Pancreas (tissue), 10 donors: ENCODE measurements at regions not wholly inside any gene's neighbourhood (a gene's known extent, or its start where the extent isn't known, plus 50 kb on each side); places are given as distances from the start of the nearest gene placed in this dataset.

Source experiments
- ATAC-seq, 4 donors: fragments of 200-7000 bp; cut with Tn5 transposase; one replicate each; pipeline versions ENCODE4 v1.8.0 to v1.9.1; 2020; ENCODE audit warnings: mild to moderate bottlenecking in 4 of 4, moderate library complexity in 4 of 4
- DNase-seq, 6 donors: peaks; one replicate each; pipeline ENCODE4 v3.0.0-alpha.2; 2020
- FAIRE-seq: peaks from 2 replicates; lab custom pipeline; 2012; peaks lifted over from hg19 to GRCh38; lab: Jason Lieb, UNC
- H3K27ac ChIP-seq, 4 donors: fragments of 200-600 bp; sonication (generic); 1 replicate in 3 of 4; 2 replicates in 1 of 4; pipeline versions ENCODE4 v1.5.0 to v1.8.0; 2020
- H3K27me3 ChIP-seq, 4 donors: fragments of 200-600 bp; one replicate each; pipeline ENCODE4 v1.8.0; 2021
- H3K36me3 ChIP-seq, 3 donors: fragments of 200-600 bp; sonication (generic) in 1 of 3; one replicate each; pipeline versions ENCODE4 v1.5.0 to v1.8.0; 2020 to 2021
- H3K4me1 ChIP-seq, 3 donors: fragments of 200-600 bp; one replicate each; pipeline ENCODE4 v1.8.0; 2021
- H3K4me3 ChIP-seq, 4 donors: fragments of 200-600 bp; sonication (generic) in 2 of 4; one replicate each; pipeline versions ENCODE4 v1.5.0 to v1.8.0; 2020 to 2021
- H3K9me3 ChIP-seq, 4 donors: fragments of 200-600 bp; one replicate each; pipeline ENCODE4 v1.8.0; 2021
- CTCF ChIP-seq, 4 donors: fragments of 200-600 bp; sonication (generic) in 3 of 4; IDR thresholded peaks; one replicate each; pipeline versions ENCODE4 v1.5.0 to v1.8.0; 2021; ENCODE audit warnings: antibody characterized with exemption in 4 of 4
- WGBS, 2 donors: extraction: QIAGEN DNeasy Blood & Tissue Kit; methylation state at CpG; one replicate each; pipeline ENCODE4 v1.1.7; 2013; 5-methylcytosine and 5-hydroxymethylcytosine counted together
- intact Hi-C, 3 donors: fragments of 100-400 bp; cut with DNase I; formaldehyde crosslinking; loops; one replicate each; pipeline versions ENCODE4 v1.11.1 to v1.14.2; 2022
- donor health status: healthy with polysubstance abuse.
- donor health status: DM: no; HTN: no; CAD: no; lungs with moderate emphysema.
- donor health status: DM: no; HTN: no; CAD: no.
- donor health status: control.
- donor health status: control.
- donor health status: Bipolar disorder and iron deficiency.
- donor health status: DM: yes; HTN: yes; CAD: no.
- donor health status: DM: no; HTN: no; CAD: no.
- donor health status: DM: no; HTN: no; CAD: no.
- donor health status: DM: yes; HTN: yes; CAD: no.

DNA sequence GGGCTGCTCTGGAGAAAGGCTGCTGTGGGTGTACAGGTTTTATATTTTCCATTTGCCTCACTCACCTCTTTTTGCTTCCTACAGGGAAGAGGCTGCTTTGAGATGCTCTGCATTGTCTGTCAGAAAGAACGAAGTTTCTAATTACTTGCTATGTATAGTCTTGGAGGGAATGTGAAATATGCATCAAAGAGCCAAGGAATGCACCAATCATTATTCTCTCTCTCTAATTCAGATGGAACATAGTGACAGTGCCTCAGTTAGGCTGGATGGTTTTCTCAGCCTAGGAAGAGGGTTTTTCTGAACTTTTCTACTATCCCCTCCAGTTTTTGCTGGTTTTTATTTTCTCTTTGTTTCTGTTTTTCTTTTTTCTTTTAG, 106.8 kb upstream of the SLC4A4 start:
- intact Hi-C loops = no loop called here
- H3K36me3 ChIP-seq = no peaks in the 10 kb centered on the region
- no peak overlapping the region for H3K4me3 ChIP-seq
- ATAC-seq = no peak
- TF ChIP-seq CTCF (IDR thresholded peaks at IDR 0.05) = no peak
- no peak for FAIRE-seq
- H3K27ac ChIP-seq = peak overlapping the region in 1 of 4 donors; percentile 13
- H3K4me1 ChIP-seq = peaks cover 11 to 28% (median 24%) of the 10 kb centered on the region in 3 donors
- no peaks in the 10 kb centered on the region for H3K9me3 ChIP-seq
- no peak for DNase-seq
- H3K27me3 ChIP-seq = no peaks in the 10 kb centered on the region
- 69 to 75% methylated on average over 1 of the region's 1 CpG for WGBS, 2 donors

DNA sequence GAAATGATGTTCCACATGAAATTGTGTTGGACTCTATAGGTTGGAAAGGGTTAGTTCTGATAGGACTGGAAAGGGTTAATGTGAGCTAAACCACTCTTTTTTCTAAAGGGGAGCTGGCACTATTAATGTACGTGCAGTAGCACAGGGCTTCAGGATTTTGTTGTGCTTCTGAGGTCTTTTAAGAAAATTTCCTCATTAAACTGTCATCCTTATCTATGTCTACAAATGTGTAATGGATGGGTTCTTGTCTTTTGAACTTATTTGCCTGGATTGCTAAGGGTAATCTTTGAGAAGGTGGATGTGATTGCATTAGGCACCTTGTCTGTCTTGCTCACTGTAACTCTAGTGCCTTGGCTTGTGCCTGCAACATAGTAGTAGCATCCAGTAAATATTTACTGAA, 106.0 kb upstream of the SLC4A4 start:
- no peak for TF ChIP-seq CTCF (IDR thresholded peaks at IDR 0.05)
- Histone ChIP-seq H3K27me3 (no peaks in the 10 kb centered on the region), H3K4me1 (peaks cover 11 to 28% (median 24%) of the 10 kb centered on the region in 3 donors), H3K9me3 (no peaks in the 10 kb centered on the region), H3K27ac (peak overlapping the region in 2 of 4 donors; percentile 12 to 13), H3K4me3 (no peak overlapping the region), H3K36me3 (no peaks in the 10 kb centered on the region)
- ATAC-seq (no peak), FAIRE-seq (no peak), DNase-seq (no peak)
- WGBS, 2 donors = 47 to 53% methylated on average over 1 of the region's 1 CpG
- intact Hi-C loops = no loop called here

GRCh38 chr4:71235311-71236201, 103.3 kb upstream of the SLC4A4 start:
- no peaks in the 10 kb centered on the region for H3K9me3 ChIP-seq
- no peak for TF ChIP-seq CTCF (IDR thresholded peaks at IDR 0.05)
- peaks cover 6 to 17% (median 17%) of the 10 kb centered on the region in 3 donors for H3K4me1 ChIP-seq
- DNase-seq = no peak
- intact Hi-C loops = no loop called here
- H3K27me3 ChIP-seq = no peaks in the 10 kb centered on the region
- no peaks in the 10 kb centered on the region for H3K36me3 ChIP-seq
- no peak for ATAC-seq
- no peak overlapping the region for H3K4me3 ChIP-seq
- H3K27ac ChIP-seq = no peak overlapping the region
- FAIRE-seq = no peak
- WGBS, 2 donors = 49 to 52% methylated on average over 12 of the region's 12 CpGs

- Histone ChIP-seq H3K27ac (no peak overlapping the region), H3K4me3 (no peak overlapping the region), H3K27me3 (no peaks in the 10 kb centered on the region), H3K4me1 (peaks cover 10 to 15% (median 12%) of the 10 kb centered on the region in 3 donors), H3K36me3 (no peaks in the 10 kb centered on the region), H3K9me3 (no peaks in the 10 kb centered on the region)
- 65 to 73% methylated on average over 4 of the region's 4 CpGs for WGBS, 2 donors
- intact Hi-C loops = no loop called here
- FAIRE-seq = no peak
- DNase-seq = no peak
- no peak for ATAC-seq
- no peak for TF ChIP-seq CTCF (IDR thresholded peaks at IDR 0.05)
These were observed 102.6 kb upstream of the SLC4A4 start for GRCh38 chr4:71236226-71236625.

GRCh38 chr4:71237641-71238040, 101.2 kb upstream of the SLC4A4 start:
- H3K27me3 ChIP-seq = no peaks in the 10 kb centered on the region
- H3K4me1 ChIP-seq = peaks cover 18 to 25% (median 19%) of the 10 kb centered on the region in 3 donors
- ATAC-seq (no peak), DNase-seq (no peak), FAIRE-seq (no peak)
- H3K9me3 ChIP-seq = no peaks in the 10 kb centered on the region
- 74 to 75% methylated on average over 4 of the region's 4 CpGs for WGBS, 2 donors
- no peak for TF ChIP-seq CTCF (IDR thresholded peaks at IDR 0.05)
- H3K36me3 ChIP-seq = no peaks in the 10 kb centered on the region
- no peak overlapping the region for H3K4me3 ChIP-seq
- intact Hi-C loops = no loop called here
- H3K27ac ChIP-seq = no peak overlapping the region
